Sigmoid colon (tissue), 4 donors: ENCODE measurements at regions not wholly inside any gene's neighbourhood (a gene's known extent, or its start where the extent isn't known, plus 50 kb on each side); places are given as distances from the start of the nearest gene placed in this dataset.

Experiments
- EP300 ChIP-seq, 4 donors: sonication (generic); formaldehyde crosslinking; IDR thresholded peaks; one replicate each; pipeline ENCODE4 v1.6.1; 2017; ENCODE audit warnings: antibody characterized with exemption in 4 of 4
- POLR2AphosphoS5 ChIP-seq, 4 donors: sonication (generic); formaldehyde crosslinking; IDR thresholded peaks; one replicate each; pipeline ENCODE4 v1.6.1; 2017; ENCODE audit warnings: antibody characterized with exemption in 4 of 4
- TF ChIP-seq, protein P1 (sequence below), 4 experiments: fragments of 450-650 bp in 3 of 4; fragments of 200-600 bp in 1 of 4; IDR thresholded peaks; one replicate each; pipeline ENCODE4 v1.5.1; 2016 to 2019; ENCODE audit warnings: antibody characterized with exemption in 4 of 4, mild to moderate bottlenecking in 3 of 4, moderate library complexity in 2 of 4

- no peak for TF ChIP-seq POLR2AphosphoS5 (IDR thresholded peaks at IDR 0.05)
- TF ChIP-seq, protein P1, sequence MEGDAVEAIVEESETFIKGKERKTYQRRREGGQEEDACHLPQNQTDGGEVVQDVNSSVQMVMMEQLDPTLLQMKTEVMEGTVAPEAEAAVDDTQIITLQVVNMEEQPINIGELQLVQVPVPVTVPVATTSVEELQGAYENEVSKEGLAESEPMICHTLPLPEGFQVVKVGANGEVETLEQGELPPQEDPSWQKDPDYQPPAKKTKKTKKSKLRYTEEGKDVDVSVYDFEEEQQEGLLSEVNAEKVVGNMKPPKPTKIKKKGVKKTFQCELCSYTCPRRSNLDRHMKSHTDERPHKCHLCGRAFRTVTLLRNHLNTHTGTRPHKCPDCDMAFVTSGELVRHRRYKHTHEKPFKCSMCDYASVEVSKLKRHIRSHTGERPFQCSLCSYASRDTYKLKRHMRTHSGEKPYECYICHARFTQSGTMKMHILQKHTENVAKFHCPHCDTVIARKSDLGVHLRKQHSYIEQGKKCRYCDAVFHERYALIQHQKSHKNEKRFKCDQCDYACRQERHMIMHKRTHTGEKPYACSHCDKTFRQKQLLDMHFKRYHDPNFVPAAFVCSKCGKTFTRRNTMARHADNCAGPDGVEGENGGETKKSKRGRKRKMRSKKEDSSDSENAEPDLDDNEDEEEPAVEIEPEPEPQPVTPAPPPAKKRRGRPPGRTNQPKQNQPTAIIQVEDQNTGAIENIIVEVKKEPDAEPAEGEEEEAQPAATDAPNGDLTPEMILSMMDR (IDR thresholded peaks at IDR 0.05), result no peak
- TF ChIP-seq EP300 (IDR thresholded peaks at IDR 0.05), result no peak
These were observed 534.9 kb downstream of the SLC4A3 start for GRCh38 chr2:220162320-220162719.
